DOHH2 (cell line): ENCODE measurements at regions not wholly inside any gene's neighbourhood (a gene's known extent, or its start where the extent isn't known, plus 50 kb on each side); places are given as distances from the start of the nearest gene placed in this dataset.

Experiments
- H3F3A ChIP-seq: fragments of 200-600 bp; sonication (generic), shearing (Covaris generic); 2 replicates; pipeline ENCODE4 v1.6.0; 2016; ENCODE audit warnings: antibody characterized with exemption, mild to moderate bottlenecking; ENCODE audit not compliant: control insufficient read depth, insufficient read depth
- H3K27ac ChIP-seq: fragments of 200-600 bp; sonication (generic); 2 replicates; pipeline ENCODE4 v1.5.1; 2014; ENCODE audit warnings: low read depth, mild to moderate bottlenecking, low read length, moderate library complexity
- H3K27me3 ChIP-seq: fragments of 200-600 bp; sonication (generic); 2 replicates; pipeline ENCODE4 v1.6.1; 2014; ENCODE audit warnings: mild to moderate bottlenecking, low read length, mixed read lengths; ENCODE audit not compliant: control insufficient read depth
- H3K36me3 ChIP-seq: fragments of 200-600 bp; sonication (generic); 2 replicates; pipeline ENCODE4 v1.6.1; 2014; ENCODE audit warnings: mild to moderate bottlenecking, low read length, moderate library complexity, mixed read lengths; ENCODE audit not compliant: control insufficient read depth
- H3K4me1 ChIP-seq: fragments of 200-600 bp; sonication (generic); 2 replicates; pipeline ENCODE4 v1.6.1; 2014; ENCODE audit warnings: mild to moderate bottlenecking, low read length, mixed read lengths; ENCODE audit not compliant: control insufficient read depth
- H3K4me2 ChIP-seq: fragments of 200-600 bp; sonication (generic); 2 replicates; pipeline ENCODE4 v1.6.0; 2014; ENCODE audit warnings: mild to moderate bottlenecking, low read length, moderate library complexity
- H3K4me3 ChIP-seq: fragments of 200-600 bp; sonication (generic); 2 replicates; pipeline ENCODE4 v1.5.1; 2014; ENCODE audit warnings: mild to moderate bottlenecking, low read length, mixed read lengths
- H3K79me2 ChIP-seq: fragments of 200-600 bp; sonication (generic); 2 replicates; pipeline ENCODE4 v1.6.1; 2014; ENCODE audit warnings: mild to moderate bottlenecking, low read length, mixed read lengths; ENCODE audit not compliant: control insufficient read depth
- H3K9me2 ChIP-seq: fragments of 200-600 bp; sonication (generic); replicated peaks from 2 replicates; pipeline ENCODE4 v1.6.1; 2014; ENCODE audit warnings: mild to moderate bottlenecking, low read length, mixed read lengths; ENCODE audit not compliant: control insufficient read depth
- H3K9me3 ChIP-seq: fragments of 200-600 bp; sonication (generic); 2 replicates; pipeline ENCODE4 v1.6.1; 2014; ENCODE audit warnings: antibody characterized with exemption, low read length, mixed read lengths; ENCODE audit not compliant: control insufficient read depth, insufficient read depth
- H4K20me1 ChIP-seq: fragments of 200-600 bp; sonication (generic); 2 replicates; pipeline ENCODE4 v1.6.0; 2014; ENCODE audit warnings: low read depth, mild to moderate bottlenecking, antibody characterized with exemption, low read length, moderate library complexity; ENCODE audit not compliant: control insufficient read depth, insufficient read depth
- CTCF ChIP-seq: fragments of 200-600 bp; sonication (generic); IDR thresholded peaks from one replicate; pipeline ENCODE4 v1.5.1; 2014; ENCODE audit warnings: antibody characterized with exemption, mild to moderate bottlenecking, low read depth, low read length; ENCODE audit not compliant: poor library complexity, severe bottlenecking
- EZH2phosphoT487 ChIP-seq: fragments of 200-600 bp; sonication (generic); IDR thresholded peaks from 2 replicates; pipeline ENCODE4 v1.6.1; 2017; ENCODE audit warnings: borderline replicate concordance, mild to moderate bottlenecking, antibody characterized with exemption, low read length, moderate library complexity, mixed read lengths

DNA sequence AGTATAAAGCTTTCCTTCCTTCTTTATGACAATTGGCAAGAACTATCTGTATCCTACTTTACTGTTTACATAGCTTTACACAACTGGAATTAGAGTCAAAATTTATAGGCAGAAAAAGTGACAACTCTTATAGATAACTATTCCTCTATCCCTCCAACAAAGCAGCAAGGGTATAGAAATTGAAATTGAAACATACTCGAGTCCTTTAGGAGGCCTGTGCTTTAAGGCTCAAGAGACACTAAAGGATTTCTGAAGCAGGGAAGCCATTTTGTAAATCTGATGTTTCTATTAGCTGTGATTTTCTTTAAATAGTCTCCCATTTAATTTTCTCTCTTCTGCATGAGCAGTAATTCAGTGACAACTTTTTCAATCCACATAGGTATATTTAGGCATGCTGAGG, 567.6 kb upstream of the MAN1A1 start:
- H3K36me3 ChIP-seq, result no peaks in the 10 kb centered on the region
- no peaks in the 10 kb centered on the region for H3K4me1 ChIP-seq
- no peaks in the 10 kb centered on the region for H3K27me3 ChIP-seq
- H3K4me3 ChIP-seq, result no peak overlapping the region
- no peaks in the 10 kb centered on the region for H3K9me2 ChIP-seq
- TF ChIP-seq CTCF (no peak), EZH2phosphoT487 (no peak)
- no peaks in the 10 kb centered on the region for H3K9me3 ChIP-seq
- no peak overlapping the region for H3K4me2 ChIP-seq
- no peaks in the 10 kb centered on the region for H4K20me1 ChIP-seq
- H3K27ac ChIP-seq, result no peak overlapping the region
- no peaks in the 10 kb centered on the region for H3K79me2 ChIP-seq
- no peaks in the 10 kb centered on the region for H3F3A ChIP-seq

- Histone ChIP-seq H3K9me2 (no peaks in the 10 kb centered on the region), H3K27me3 (no peaks in the 10 kb centered on the region), H4K20me1 (no peaks in the 10 kb centered on the region), H3F3A (no peaks in the 10 kb centered on the region), H3K4me2 (no peak overlapping the region), H3K4me1 (no peaks in the 10 kb centered on the region), H3K36me3 (no peaks in the 10 kb centered on the region), H3K4me3 (no peak overlapping the region), H3K27ac (no peak overlapping the region), H3K9me3 (no peaks in the 10 kb centered on the region), H3K79me2 (no peaks in the 10 kb centered on the region)
- TF ChIP-seq CTCF, result no peak
- no peak for TF ChIP-seq EZH2phosphoT487
Observed at GRCh38 chr6:119915971-119916370, 566.4 kb upstream of the MAN1A1 start.

- Histone ChIP-seq H3K27me3 (no peaks in the 10 kb centered on the region), H3K4me2 (no peak overlapping the region), H3K79me2 (no peaks in the 10 kb centered on the region), H3K27ac (no peak overlapping the region), H4K20me1 (no peaks in the 10 kb centered on the region), H3K4me1 (no peaks in the 10 kb centered on the region), H3K4me3 (no peak overlapping the region), H3K9me3 (no peaks in the 10 kb centered on the region), H3F3A (no peaks in the 10 kb centered on the region), H3K9me2 (no peaks in the 10 kb centered on the region), H3K36me3 (no peaks in the 10 kb centered on the region)
- TF ChIP-seq EZH2phosphoT487 (no peak), CTCF (no peak)
Observed at GRCh38 chr6:119908157-119908556, 558.6 kb upstream of the MAN1A1 start.

GRCh38 chr6:119902681-119903080, 553.1 kb upstream of the MAN1A1 start:
- Histone ChIP-seq H4K20me1 (no peaks in the 10 kb centered on the region), H3K4me1 (no peaks in the 10 kb centered on the region), H3K79me2 (no peaks in the 10 kb centered on the region), H3F3A (no peaks in the 10 kb centered on the region), H3K4me2 (no peak overlapping the region), H3K27ac (no peak overlapping the region), H3K27me3 (no peaks in the 10 kb centered on the region), H3K36me3 (no peaks in the 10 kb centered on the region), H3K9me3 (no peaks in the 10 kb centered on the region), H3K4me3 (no peak overlapping the region), H3K9me2 (no peaks in the 10 kb centered on the region)
- no peak for TF ChIP-seq EZH2phosphoT487
- no peak for TF ChIP-seq CTCF
